Gastrocnemius medialis (tissue), 4 donors: ENCODE measurements at regions not wholly inside any gene's neighbourhood (a gene's known extent, or its start where the extent isn't known, plus 50 kb on each side); places are given as distances from the start of the nearest gene placed in this dataset.

Experiments
- POLR2A ChIP-seq, 2 donors: fragments of 450-650 bp; IDR thresholded peaks; one replicate each; pipeline ENCODE4 v1.6.1; 2017; ENCODE audit warnings: antibody characterized with exemption in 2 of 2, mild to moderate bottlenecking in 2 of 2, moderate library complexity in 2 of 2
- TF ChIP-seq, protein P1 (sequence below), 5 experiments: fragments of 450-650 bp in 3 of 5; fragments of 200-600 bp in 2 of 5; sonication (generic) in 2 of 5; IDR thresholded peaks in 4 of 5; conservative IDR thresholded peaks in 1 of 5; 1 replicate in 4 of 5; 2 replicates in 1 of 5; pipeline ENCODE4 v1.5.1; 2016 to 2019; ENCODE audit warnings: antibody characterized with exemption in 5 of 5, mild to moderate bottlenecking in 3 of 5, moderate library complexity in 3 of 5

GRCh38 chr19:31681121-31681520 is 331.9 kb upstream of the TSHZ3 start:
- TF ChIP-seq, protein P1, sequence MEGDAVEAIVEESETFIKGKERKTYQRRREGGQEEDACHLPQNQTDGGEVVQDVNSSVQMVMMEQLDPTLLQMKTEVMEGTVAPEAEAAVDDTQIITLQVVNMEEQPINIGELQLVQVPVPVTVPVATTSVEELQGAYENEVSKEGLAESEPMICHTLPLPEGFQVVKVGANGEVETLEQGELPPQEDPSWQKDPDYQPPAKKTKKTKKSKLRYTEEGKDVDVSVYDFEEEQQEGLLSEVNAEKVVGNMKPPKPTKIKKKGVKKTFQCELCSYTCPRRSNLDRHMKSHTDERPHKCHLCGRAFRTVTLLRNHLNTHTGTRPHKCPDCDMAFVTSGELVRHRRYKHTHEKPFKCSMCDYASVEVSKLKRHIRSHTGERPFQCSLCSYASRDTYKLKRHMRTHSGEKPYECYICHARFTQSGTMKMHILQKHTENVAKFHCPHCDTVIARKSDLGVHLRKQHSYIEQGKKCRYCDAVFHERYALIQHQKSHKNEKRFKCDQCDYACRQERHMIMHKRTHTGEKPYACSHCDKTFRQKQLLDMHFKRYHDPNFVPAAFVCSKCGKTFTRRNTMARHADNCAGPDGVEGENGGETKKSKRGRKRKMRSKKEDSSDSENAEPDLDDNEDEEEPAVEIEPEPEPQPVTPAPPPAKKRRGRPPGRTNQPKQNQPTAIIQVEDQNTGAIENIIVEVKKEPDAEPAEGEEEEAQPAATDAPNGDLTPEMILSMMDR (IDR thresholded peaks at IDR 0.05 in 4 of 5, conservative IDR thresholded peaks at IDR 0.05 in 1 of 5) = no peak
- no peak for TF ChIP-seq POLR2A (IDR thresholded peaks at IDR 0.05)
